HEK293 (cell line): ENCODE measurements at regions not wholly inside any gene's neighbourhood (a gene's known extent, or its start where the extent isn't known, plus 50 kb on each side); places are given as distances from the start of the nearest gene placed in this dataset.

ENCODE experiments used
- CTCF ChIA-PET: fragments of 350-600 bp; formaldehyde crosslinking; extraction: SDS; loops from one replicate; lab custom pipeline; 2021; ENCODE audit warnings: antibody characterized with exemption; lab: Yijun Ruan, JAX
- POLR2A ChIA-PET: fragments of 300-600 bp; formaldehyde crosslinking; extraction: SDS; loops from one replicate; lab custom pipeline; 2020; ENCODE audit warnings: antibody characterized with exemption, inconsistent platforms; lab: Yijun Ruan, JAX
- H3K27ac ChIP-seq: fragments of 200-500 bp; sonication (Bioruptor generic); 2 replicates; pipeline ENCODE4 v1.5.1; 2014; ENCODE audit warnings: low read depth, low read length, control low read depth, inconsistent platforms; ENCODE audit errors: extremely low read depth
- H3K36me3 ChIP-seq, 2 experiments: fragments of 200-500 bp in 1 of 2; sonication (Bioruptor generic) in 1 of 2; 1 replicate in 1 of 2; 2 replicates in 1 of 2; pipeline ENCODE4 v1.5.1; 2014 to 2017; ENCODE audit warnings: inconsistent platforms in 2 of 2, low read length in 2 of 2; ENCODE audit not compliant: control insufficient read depth in 2 of 2, insufficient read depth in 1 of 2
- H3K4me1 ChIP-seq: fragments of 200-500 bp; sonication (Bioruptor generic); 2 replicates; pipeline ENCODE4 v1.5.1; 2014; ENCODE audit warnings: mild to moderate bottlenecking, low read length, inconsistent platforms; ENCODE audit not compliant: control insufficient read depth, insufficient read depth
- H3K4me3 ChIP-seq: 2 replicates; pipeline ENCODE4 v1.5.1; 2011; ENCODE audit warnings: low read depth, mild to moderate bottlenecking, control low read depth, low read length, moderate library complexity
- H3K9me3 ChIP-seq: fragments of 200-500 bp; sonication (Bioruptor generic); 2 replicates; pipeline ENCODE4 v1.5.1; 2014; ENCODE audit warnings: low read depth, low read length, inconsistent platforms; ENCODE audit not compliant: control insufficient read depth, insufficient read depth
- BCL11B ChIP-seq: fragments of 450-650 bp; formaldehyde crosslinking; IDR thresholded peaks from 2 replicates; pipeline ENCODE4 v1.5.1; 2016; ENCODE audit warnings: low read depth, missing biosample characterization, missing genetic modification characterization
- EGR2 ChIP-seq: fragments of 450-650 bp; formaldehyde crosslinking; IDR thresholded peaks from 2 replicates; pipeline ENCODE4 v1.5.1; 2016; ENCODE audit warnings: low read depth, missing biosample characterization, missing genetic modification characterization
- MEIS1 ChIP-seq: sonication (generic); formaldehyde crosslinking; IDR thresholded peaks from 2 replicates; pipeline ENCODE4 v1.8.1; 2022; ENCODE audit warnings: missing genetic modification reagents, mild to moderate bottlenecking, borderline replicate concordance
- MZF1 ChIP-seq: fragments of 450-650 bp; formaldehyde crosslinking; IDR thresholded peaks from 2 replicates; pipeline ENCODE4 v1.5.1; 2017; ENCODE audit warnings: missing biosample characterization, missing genetic modification characterization, borderline replicate concordance
- PRDM1 ChIP-seq: fragments of 450-650 bp; formaldehyde crosslinking; IDR thresholded peaks from 2 replicates; pipeline ENCODE4; 2016; ENCODE audit warnings: missing biosample characterization, missing genetic modification characterization
- ZBTB1 ChIP-seq: fragments of 450-650 bp; formaldehyde crosslinking; IDR thresholded peaks from 2 replicates; pipeline ENCODE4 v1.5.1; 2016; ENCODE audit warnings: missing biosample characterization, missing genetic modification characterization
- ZBTB10 ChIP-seq: fragments of 450-650 bp; formaldehyde crosslinking; IDR thresholded peaks from 2 replicates; pipeline ENCODE4 v1.5.1; 2016; ENCODE audit warnings: missing biosample characterization, missing genetic modification characterization
- ZBTB17 ChIP-seq: fragments of 450-650 bp; formaldehyde crosslinking; IDR thresholded peaks from 2 replicates; pipeline ENCODE4 v1.5.1; 2016; ENCODE audit warnings: missing biosample characterization, missing genetic modification characterization
- ZBTB21 ChIP-seq: fragments of 450-650 bp; formaldehyde crosslinking; IDR thresholded peaks from 2 replicates; pipeline ENCODE4 v1.5.1; 2017; ENCODE audit warnings: missing biosample characterization, missing genetic modification characterization
- ZNF10 ChIP-seq: fragments of 450-650 bp; formaldehyde crosslinking; IDR thresholded peaks from 2 replicates; pipeline ENCODE4 v1.5.1; 2017; ENCODE audit warnings: missing biosample characterization, missing genetic modification characterization
- ZNF121 ChIP-seq: fragments of 450-650 bp; formaldehyde crosslinking; IDR thresholded peaks from 2 replicates; pipeline ENCODE4 v1.5.1; 2016; ENCODE audit warnings: missing biosample characterization, missing genetic modification characterization
- ZNF138 ChIP-seq: fragments of 450-650 bp; formaldehyde crosslinking; IDR thresholded peaks from 2 replicates; pipeline ENCODE4 v1.5.1; 2016; ENCODE audit warnings: missing biosample characterization, missing genetic modification characterization, borderline replicate concordance
- ZNF202 ChIP-seq: fragments of 450-650 bp; formaldehyde crosslinking; IDR thresholded peaks from 2 replicates; pipeline ENCODE4 v1.5.1; 2016; ENCODE audit warnings: missing biosample characterization, missing genetic modification characterization, borderline replicate concordance
- ZNF292 ChIP-seq: fragments of 450-650 bp; formaldehyde crosslinking; IDR thresholded peaks from 2 replicates; pipeline ENCODE4 v1.5.1; 2016; ENCODE audit warnings: low read depth, missing biosample characterization, missing genetic modification characterization, borderline replicate concordance
- ZNF366 ChIP-seq: fragments of 450-650 bp; formaldehyde crosslinking; conservative IDR thresholded peaks from 2 replicates; pipeline ENCODE4 v1.5.1; 2016; ENCODE audit warnings: missing biosample characterization, missing genetic modification characterization
- ZNF510 ChIP-seq: fragments of 450-650 bp; formaldehyde crosslinking; IDR thresholded peaks from 2 replicates; pipeline ENCODE4 v1.5.1; 2018; ENCODE audit warnings: mild to moderate bottlenecking, missing genetic modification characterization, missing biosample characterization; ENCODE audit not compliant: insufficient replicate concordance
- ZNF514 ChIP-seq: fragments of 450-650 bp; formaldehyde crosslinking; IDR thresholded peaks from 2 replicates; pipeline ENCODE4 v1.5.1; 2016; ENCODE audit warnings: missing biosample characterization, missing genetic modification characterization
- ZNF555 ChIP-seq: fragments of 450-650 bp; formaldehyde crosslinking; conservative IDR thresholded peaks from 2 replicates; pipeline ENCODE4 v1.5.1; 2017; ENCODE audit warnings: missing biosample characterization, mild to moderate bottlenecking, missing genetic modification characterization, inconsistent platforms
- ZNF600 ChIP-seq: fragments of 450-650 bp; formaldehyde crosslinking; IDR thresholded peaks from 2 replicates; pipeline ENCODE4 v1.5.1; 2016; ENCODE audit warnings: missing biosample characterization, missing genetic modification characterization
- ZNF768 ChIP-seq: fragments of 450-650 bp; formaldehyde crosslinking; IDR thresholded peaks from 2 replicates; pipeline ENCODE4 v1.5.1; 2018; ENCODE audit warnings: missing biosample characterization, mild to moderate bottlenecking, missing genetic modification characterization
- TF ChIP-seq, protein P1 (sequence below): fragments of 450-650 bp; formaldehyde crosslinking; IDR thresholded peaks from 2 replicates; pipeline ENCODE4 v1.5.1; 2017; ENCODE audit warnings: missing biosample characterization, mild to moderate bottlenecking, missing genetic modification characterization, moderate library complexity
- TF ChIP-seq, protein P2 (sequence below): fragments of 450-650 bp; formaldehyde crosslinking; IDR thresholded peaks from 2 replicates; pipeline ENCODE4 v1.5.1; 2016; ENCODE audit warnings: missing biosample characterization, missing genetic modification characterization, borderline replicate concordance
- TF ChIP-seq, protein P3 (sequence below): fragments of 450-650 bp; formaldehyde crosslinking; IDR thresholded peaks from 2 replicates; pipeline ENCODE4 v1.5.1; 2016; ENCODE audit warnings: missing biosample characterization, missing genetic modification characterization
- TF ChIP-seq, protein P4 (sequence below): fragments of 450-650 bp; formaldehyde crosslinking; IDR thresholded peaks from 2 replicates; pipeline ENCODE4 v1.5.1; 2016; ENCODE audit warnings: missing biosample characterization, missing genetic modification characterization

GRCh38 chr3:30186741-30187219, 419.6 kb upstream of the TGFBR2 start:
- Histone ChIP-seq H3K9me3 (no peaks in the 10 kb centered on the region), H3K4me3 (no peak overlapping the region), H3K36me3 (no peaks in the 10 kb centered on the region), H3K27ac (no peak overlapping the region), H3K4me1 (no peaks in the 10 kb centered on the region)
- ChIA-PET POLR2A (no interaction called here), CTCF (no interaction called here)
- TF ChIP-seq ZNF768 (no peak), ZNF366 (tag by site-specific recombination) (no peak), ZNF510 (no peak), MZF1 (tag by site-specific recombination) (no peak), BCL11B (tag by site-specific recombination) (no peak), PRDM1 (no peak), ZNF138 (tag by site-specific recombination) (no peak), ZBTB1 (tag by site-specific recombination) (no peak), ZNF10 (no peak), ZNF202 (tag by site-specific recombination) (no peak), ZBTB10 (tag by site-specific recombination) (no peak)
- TF ChIP-seq, protein P1, sequence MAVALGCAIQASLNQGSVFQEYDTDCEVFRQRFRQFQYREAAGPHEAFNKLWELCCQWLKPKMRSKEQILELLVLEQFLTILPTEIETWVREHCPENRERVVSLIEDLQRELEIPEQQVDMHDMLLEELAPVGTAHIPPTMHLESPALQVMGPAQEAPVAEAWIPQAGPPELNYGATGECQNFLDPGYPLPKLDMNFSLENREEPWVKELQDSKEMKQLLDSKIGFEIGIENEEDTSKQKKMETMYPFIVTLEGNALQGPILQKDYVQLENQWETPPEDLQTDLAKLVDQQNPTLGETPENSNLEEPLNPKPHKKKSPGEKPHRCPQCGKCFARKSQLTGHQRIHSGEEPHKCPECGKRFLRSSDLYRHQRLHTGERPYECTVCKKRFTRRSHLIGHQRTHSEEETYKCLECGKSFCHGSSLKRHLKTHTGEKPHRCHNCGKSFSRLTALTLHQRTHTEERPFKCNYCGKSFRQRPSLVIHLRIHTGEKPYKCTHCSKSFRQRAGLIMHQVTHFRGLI = no peak
- TF ChIP-seq, protein P2, sequence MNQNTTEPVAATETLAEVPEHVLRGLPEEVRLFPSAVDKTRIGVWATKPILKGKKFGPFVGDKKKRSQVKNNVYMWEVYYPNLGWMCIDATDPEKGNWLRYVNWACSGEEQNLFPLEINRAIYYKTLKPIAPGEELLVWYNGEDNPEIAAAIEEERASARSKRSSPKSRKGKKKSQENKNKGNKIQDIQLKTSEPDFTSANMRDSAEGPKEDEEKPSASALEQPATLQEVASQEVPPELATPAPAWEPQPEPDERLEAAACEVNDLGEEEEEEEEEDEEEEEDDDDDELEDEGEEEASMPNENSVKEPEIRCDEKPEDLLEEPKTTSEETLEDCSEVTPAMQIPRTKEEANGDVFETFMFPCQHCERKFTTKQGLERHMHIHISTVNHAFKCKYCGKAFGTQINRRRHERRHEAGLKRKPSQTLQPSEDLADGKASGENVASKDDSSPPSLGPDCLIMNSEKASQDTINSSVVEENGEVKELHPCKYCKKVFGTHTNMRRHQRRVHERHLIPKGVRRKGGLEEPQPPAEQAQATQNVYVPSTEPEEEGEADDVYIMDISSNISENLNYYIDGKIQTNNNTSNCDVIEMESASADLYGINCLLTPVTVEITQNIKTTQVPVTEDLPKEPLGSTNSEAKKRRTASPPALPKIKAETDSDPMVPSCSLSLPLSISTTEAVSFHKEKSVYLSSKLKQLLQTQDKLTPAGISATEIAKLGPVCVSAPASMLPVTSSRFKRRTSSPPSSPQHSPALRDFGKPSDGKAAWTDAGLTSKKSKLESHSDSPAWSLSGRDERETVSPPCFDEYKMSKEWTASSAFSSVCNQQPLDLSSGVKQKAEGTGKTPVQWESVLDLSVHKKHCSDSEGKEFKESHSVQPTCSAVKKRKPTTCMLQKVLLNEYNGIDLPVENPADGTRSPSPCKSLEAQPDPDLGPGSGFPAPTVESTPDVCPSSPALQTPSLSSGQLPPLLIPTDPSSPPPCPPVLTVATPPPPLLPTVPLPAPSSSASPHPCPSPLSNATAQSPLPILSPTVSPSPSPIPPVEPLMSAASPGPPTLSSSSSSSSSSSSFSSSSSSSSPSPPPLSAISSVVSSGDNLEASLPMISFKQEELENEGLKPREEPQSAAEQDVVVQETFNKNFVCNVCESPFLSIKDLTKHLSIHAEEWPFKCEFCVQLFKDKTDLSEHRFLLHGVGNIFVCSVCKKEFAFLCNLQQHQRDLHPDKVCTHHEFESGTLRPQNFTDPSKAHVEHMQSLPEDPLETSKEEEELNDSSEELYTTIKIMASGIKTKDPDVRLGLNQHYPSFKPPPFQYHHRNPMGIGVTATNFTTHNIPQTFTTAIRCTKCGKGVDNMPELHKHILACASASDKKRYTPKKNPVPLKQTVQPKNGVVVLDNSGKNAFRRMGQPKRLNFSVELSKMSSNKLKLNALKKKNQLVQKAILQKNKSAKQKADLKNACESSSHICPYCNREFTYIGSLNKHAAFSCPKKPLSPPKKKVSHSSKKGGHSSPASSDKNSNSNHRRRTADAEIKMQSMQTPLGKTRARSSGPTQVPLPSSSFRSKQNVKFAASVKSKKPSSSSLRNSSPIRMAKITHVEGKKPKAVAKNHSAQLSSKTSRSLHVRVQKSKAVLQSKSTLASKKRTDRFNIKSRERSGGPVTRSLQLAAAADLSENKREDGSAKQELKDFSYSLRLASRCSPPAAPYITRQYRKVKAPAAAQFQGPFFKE (tag by site-specific recombination) = no peak
- TF ChIP-seq, protein P3, sequence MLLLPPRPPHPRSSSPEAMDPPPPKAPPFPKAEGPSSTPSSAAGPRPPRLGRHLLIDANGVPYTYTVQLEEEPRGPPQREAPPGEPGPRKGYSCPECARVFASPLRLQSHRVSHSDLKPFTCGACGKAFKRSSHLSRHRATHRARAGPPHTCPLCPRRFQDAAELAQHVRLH (tag by site-specific recombination) = no peak

DNA sequence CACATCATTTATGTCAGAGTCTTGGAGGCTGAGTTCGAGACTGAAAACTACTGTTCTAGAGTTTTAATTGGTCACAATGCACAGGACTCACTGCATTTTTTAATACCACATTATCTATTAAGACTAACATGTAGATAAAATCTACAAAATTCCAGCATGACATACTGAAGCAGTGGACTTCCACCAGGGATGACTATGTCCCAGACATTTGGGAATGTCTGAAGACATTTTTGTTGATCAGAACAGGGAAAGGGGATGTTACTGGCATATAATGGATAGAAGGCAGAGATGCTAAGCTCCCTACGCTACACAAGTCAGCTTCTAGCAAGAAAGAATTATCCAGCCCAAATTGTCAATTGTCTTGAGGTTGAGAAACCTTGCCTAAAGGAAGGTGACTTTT, 419.0 kb upstream of the TGFBR2 start:
- CTCF ChIA-PET = interaction anchor here (1.8 kb wide), 1 partner anchor 12 kb away, joined by 6 read pairs; no protein-coding TSS in a partner anchor
- no peak overlapping the region for H3K27ac ChIP-seq
- no peak for TF ChIP-seq ZNF292
- TF ChIP-seq ZNF600 (tag by site-specific recombination) = no peak
- TF ChIP-seq, protein P3 (tag by site-specific recombination) = no peak
- TF ChIP-seq MEIS1 = no peak
- TF ChIP-seq, protein P4, sequence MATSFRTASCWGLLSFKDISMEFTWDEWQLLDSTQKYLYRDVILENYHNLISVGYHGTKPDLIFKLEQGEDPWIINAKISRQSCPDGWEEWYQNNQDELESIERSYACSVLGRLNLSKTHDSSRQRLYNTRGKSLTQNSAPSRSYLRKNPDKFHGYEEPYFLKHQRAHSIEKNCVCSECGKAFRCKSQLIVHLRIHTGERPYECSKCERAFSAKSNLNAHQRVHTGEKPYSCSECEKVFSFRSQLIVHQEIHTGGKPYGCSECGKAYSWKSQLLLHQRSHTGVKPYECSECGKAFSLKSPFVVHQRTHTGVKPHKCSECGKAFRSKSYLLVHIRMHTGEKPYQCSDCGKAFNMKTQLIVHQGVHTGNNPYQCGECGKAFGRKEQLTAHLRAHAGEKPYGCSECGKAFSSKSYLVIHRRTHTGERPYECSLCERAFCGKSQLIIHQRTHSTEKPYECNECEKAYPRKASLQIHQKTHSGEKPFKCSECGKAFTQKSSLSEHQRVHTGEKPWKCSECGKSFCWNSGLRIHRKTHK (tag by site-specific recombination) = no peak
- no peak for TF ChIP-seq ZNF514 (tag by site-specific recombination)
- TF ChIP-seq ZNF121 (tag by site-specific recombination) = no peak
- no peak for TF ChIP-seq ZNF555 (tag by site-specific recombination)
- no peak for TF ChIP-seq ZBTB21
- no peak for TF ChIP-seq ZBTB17 (tag by site-specific recombination)
- TF ChIP-seq EGR2 = no peak

More for the DNA sequence above, 419.0 kb upstream of the TGFBR2 start:
- H3K4me1 ChIP-seq = no peaks in the 10 kb centered on the region
- POLR2A ChIA-PET = no interaction called here
- H3K4me3 ChIP-seq = no peak overlapping the region
- H3K36me3 ChIP-seq = no peaks in the 10 kb centered on the region
- no peaks in the 10 kb centered on the region for H3K9me3 ChIP-seq
